Anterior cingulate cortex (tissue), 58 donors: ENCODE measurements at regions not wholly inside any gene's neighbourhood (a gene's known extent, or its start where the extent isn't known, plus 50 kb on each side); places are given as distances from the start of the nearest gene placed in this dataset.

Source experiments
- DNase-seq, 58 donors: peaks; one replicate each; lab custom pipeline; 2025; lab: John Stamatoyannopoulos, UW

- DNase-seq = no peak
These were observed 233.2 kb downstream of the KLF6 start for GRCh38 chr10:3551761-3552160.

GRCh38 chr10:3549118-3549517 lies 235.9 kb downstream of the KLF6 start:
- no peak for DNase-seq

- DNase-seq = no peak
These were observed 236.3 kb downstream of the KLF6 start for GRCh38 chr10:3548702-3549101.

GRCh38 chr10:3548076-3548475 lies 236.9 kb downstream of the KLF6 start:
- no peak for DNase-seq

- DNase-seq = no peak
These were observed 240.4 kb downstream of the KLF6 start for GRCh38 chr10:3544561-3544960.

GRCh38 chr10:3542185-3542611 lies 242.8 kb downstream of the KLF6 start:
- peak in 3 of 58 donors; percentile 3 to 28 (median 22) for DNase-seq

- no peak for DNase-seq
These were observed 245.2 kb downstream of the KLF6 start for GRCh38 chr10:3539696-3540383.

- DNase-seq = peak in 5 of 58 donors; percentile 13 to 55 (median 46)
These were observed 246.1 kb downstream of the KLF6 start for GRCh38 chr10:3538656-3539531.

GRCh38 chr10:3538291-3538655 lies 246.7 kb downstream of the KLF6 start:
- DNase-seq = no peak

GRCh38 chr10:3537518-3537917 lies 247.5 kb downstream of the KLF6 start:
- DNase-seq = no peak

GRCh38 chr10:3535001-3535400 lies 250.0 kb downstream of the KLF6 start:
- DNase-seq = no peak

GRCh38 chr10:3534433-3534832 lies 250.6 kb downstream of the KLF6 start:
- DNase-seq = no peak

- DNase-seq = no peak
These were observed 251.7 kb downstream of the KLF6 start for GRCh38 chr10:3533296-3533695.

- DNase-seq = peak in 2 of 58 donors; percentile 6 to 9
These were observed 252.4 kb downstream of the KLF6 start for GRCh38 chr10:3532644-3533043.

GRCh38 chr10:3531670-3532069 lies 253.3 kb downstream of the KLF6 start:
- DNase-seq = no peak

- DNase-seq = no peak
These were observed 254.0 kb downstream of the KLF6 start for GRCh38 chr10:3530783-3531645.

GRCh38 chr10:3530346-3530745 lies 254.7 kb downstream of the KLF6 start:
- DNase-seq = no peak

GRCh38 chr10:3529691-3530090 lies 255.3 kb downstream of the KLF6 start:
- no peak for DNase-seq

GRCh38 chr10:3528823-3529403 lies 256.1 kb downstream of the KLF6 start:
- DNase-seq = no peak

- no peak for DNase-seq
These were observed 256.7 kb downstream of the KLF6 start for GRCh38 chr10:3528271-3528670.
